ENCODE measurements at regions not wholly inside any gene's neighbourhood (a gene's known extent, or its start where the extent isn't known, plus 50 kb on each side); places are given as distances from the start of the nearest gene placed in this dataset.

DNA sequence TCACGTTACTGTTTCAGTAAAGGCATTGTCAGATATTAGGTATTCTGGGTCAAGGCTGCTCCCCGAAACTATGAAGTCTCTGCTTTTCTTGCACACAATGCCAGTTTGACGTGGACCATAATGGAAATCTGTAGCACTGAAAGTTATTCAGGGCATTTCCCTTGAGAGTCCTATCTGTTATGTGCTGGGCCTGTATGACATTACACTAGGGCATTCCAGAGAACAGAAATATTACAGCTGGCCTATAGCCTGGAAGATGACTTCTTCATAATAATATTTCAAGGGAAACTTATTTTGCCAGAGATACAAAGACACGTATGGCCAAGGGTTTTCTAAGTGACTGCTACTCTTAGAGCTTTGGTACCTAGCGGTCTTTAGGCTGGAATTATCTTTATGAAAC lies 613.6 kb upstream of the CBLB start:
- TF ChIP-seq, protein P1, sequence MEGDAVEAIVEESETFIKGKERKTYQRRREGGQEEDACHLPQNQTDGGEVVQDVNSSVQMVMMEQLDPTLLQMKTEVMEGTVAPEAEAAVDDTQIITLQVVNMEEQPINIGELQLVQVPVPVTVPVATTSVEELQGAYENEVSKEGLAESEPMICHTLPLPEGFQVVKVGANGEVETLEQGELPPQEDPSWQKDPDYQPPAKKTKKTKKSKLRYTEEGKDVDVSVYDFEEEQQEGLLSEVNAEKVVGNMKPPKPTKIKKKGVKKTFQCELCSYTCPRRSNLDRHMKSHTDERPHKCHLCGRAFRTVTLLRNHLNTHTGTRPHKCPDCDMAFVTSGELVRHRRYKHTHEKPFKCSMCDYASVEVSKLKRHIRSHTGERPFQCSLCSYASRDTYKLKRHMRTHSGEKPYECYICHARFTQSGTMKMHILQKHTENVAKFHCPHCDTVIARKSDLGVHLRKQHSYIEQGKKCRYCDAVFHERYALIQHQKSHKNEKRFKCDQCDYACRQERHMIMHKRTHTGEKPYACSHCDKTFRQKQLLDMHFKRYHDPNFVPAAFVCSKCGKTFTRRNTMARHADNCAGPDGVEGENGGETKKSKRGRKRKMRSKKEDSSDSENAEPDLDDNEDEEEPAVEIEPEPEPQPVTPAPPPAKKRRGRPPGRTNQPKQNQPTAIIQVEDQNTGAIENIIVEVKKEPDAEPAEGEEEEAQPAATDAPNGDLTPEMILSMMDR (IDR thresholded peaks at IDR 0.05; ENCODE audit: insufficient read depth, low read length), result no peak
- TF ChIP-seq POLR2AphosphoS5 (IDR thresholded peaks at IDR 0.05; ENCODE audit: low read depth), result no peak
- TF ChIP-seq SPI1 (IDR thresholded peaks at IDR 0.05; ENCODE audit: borderline replicate concordance, low read depth), result no peak

Data from HL-60 (cell line).